Fibroblast of skin of right quadriceps (primary cell): ENCODE measurements at regions not wholly inside any gene's neighbourhood (a gene's known extent, or its start where the extent isn't known, plus 50 kb on each side); places are given as distances from the start of the nearest gene placed in this dataset.

ENCODE experiments used
- DNase-seq: peaks from one replicate; pipeline ENCODE4 v3.0.0-alpha.2; 2013

GRCh38 chr2:15049096-15049993 is 416.8 kb downstream of the LRATD1 start:
- DNase-seq: no peak

GRCh38 chr2:15050483-15050882 is 418.0 kb downstream of the LRATD1 start:
- peak; percentile 72 for DNase-seq

- DNase-seq: no peak
Observed at GRCh38 chr2:15053542-15053941, 421.0 kb downstream of the LRATD1 start.

- DNase-seq: no peak
Observed at GRCh38 chr2:15058015-15058720, 425.7 kb downstream of the LRATD1 start.

GRCh38 chr2:15058721-15059157 is 426.2 kb downstream of the LRATD1 start:
- no peak for DNase-seq

GRCh38 chr2:15059870-15060512 is 427.5 kb downstream of the LRATD1 start:
- DNase-seq: no peak

- DNase-seq: no peak
Observed at GRCh38 chr2:15061268-15061667, 428.8 kb downstream of the LRATD1 start.

GRCh38 chr2:15066138-15066537 is 433.6 kb downstream of the LRATD1 start:
- DNase-seq: no peak

- peak; percentile 86 for DNase-seq
Observed at GRCh38 chr2:15069149-15069548, 436.6 kb downstream of the LRATD1 start.

- DNase-seq: no peak
Observed at GRCh38 chr2:15072836-15073235, 440.3 kb downstream of the LRATD1 start.

GRCh38 chr2:15073664-15074063 is 441.1 kb downstream of the LRATD1 start:
- DNase-seq: peak; percentile 62

GRCh38 chr2:15074319-15074718 is 441.8 kb downstream of the LRATD1 start:
- DNase-seq: no peak

- no peak for DNase-seq
Observed at GRCh38 chr2:15074751-15075700, 442.5 kb downstream of the LRATD1 start.

- DNase-seq: no peak
Observed at GRCh38 chr2:15076668-15077067, 444.2 kb downstream of the LRATD1 start.

GRCh38 chr2:15081356-15081755 is 448.8 kb downstream of the LRATD1 start:
- no peak for DNase-seq

- DNase-seq: no peak
Observed at GRCh38 chr2:15082105-15083058, 449.9 kb downstream of the LRATD1 start.

GRCh38 chr2:15084826-15085489 is 452.4 kb downstream of the LRATD1 start:
- DNase-seq: no peak

- DNase-seq: peak; percentile 73
Observed at GRCh38 chr2:15092181-15092580, 459.7 kb downstream of the LRATD1 start.

GRCh38 chr2:15092691-15093090 is 460.2 kb downstream of the LRATD1 start:
- DNase-seq: peak; percentile 91

- no peak for DNase-seq
Observed at GRCh38 chr2:15094161-15094560, 461.6 kb downstream of the LRATD1 start.

GRCh38 chr2:15096873-15097272 is 464.3 kb downstream of the NBAS start:
- DNase-seq: peak; percentile 69
